ENCODE measurements at regions not wholly inside any gene's neighbourhood (a gene's known extent, or its start where the extent isn't known, plus 50 kb on each side); places are given as distances from the start of the nearest gene placed in this dataset.

- no peak for TF ChIP-seq POLR2A (IDR thresholded peaks at IDR 0.05)
- TF ChIP-seq, protein P1, sequence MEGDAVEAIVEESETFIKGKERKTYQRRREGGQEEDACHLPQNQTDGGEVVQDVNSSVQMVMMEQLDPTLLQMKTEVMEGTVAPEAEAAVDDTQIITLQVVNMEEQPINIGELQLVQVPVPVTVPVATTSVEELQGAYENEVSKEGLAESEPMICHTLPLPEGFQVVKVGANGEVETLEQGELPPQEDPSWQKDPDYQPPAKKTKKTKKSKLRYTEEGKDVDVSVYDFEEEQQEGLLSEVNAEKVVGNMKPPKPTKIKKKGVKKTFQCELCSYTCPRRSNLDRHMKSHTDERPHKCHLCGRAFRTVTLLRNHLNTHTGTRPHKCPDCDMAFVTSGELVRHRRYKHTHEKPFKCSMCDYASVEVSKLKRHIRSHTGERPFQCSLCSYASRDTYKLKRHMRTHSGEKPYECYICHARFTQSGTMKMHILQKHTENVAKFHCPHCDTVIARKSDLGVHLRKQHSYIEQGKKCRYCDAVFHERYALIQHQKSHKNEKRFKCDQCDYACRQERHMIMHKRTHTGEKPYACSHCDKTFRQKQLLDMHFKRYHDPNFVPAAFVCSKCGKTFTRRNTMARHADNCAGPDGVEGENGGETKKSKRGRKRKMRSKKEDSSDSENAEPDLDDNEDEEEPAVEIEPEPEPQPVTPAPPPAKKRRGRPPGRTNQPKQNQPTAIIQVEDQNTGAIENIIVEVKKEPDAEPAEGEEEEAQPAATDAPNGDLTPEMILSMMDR (IDR thresholded peaks at IDR 0.05), result no peak
Measured at GRCh38 chr1:65026235-65026634, 59.9 kb upstream of the JAK1 start.

All from heart left ventricle (tissue), 13 donors.